ENCODE measurements at regions not wholly inside any gene's neighbourhood (a gene's known extent, or its start where the extent isn't known, plus 50 kb on each side); places are given as distances from the start of the nearest gene placed in this dataset.

DNA sequence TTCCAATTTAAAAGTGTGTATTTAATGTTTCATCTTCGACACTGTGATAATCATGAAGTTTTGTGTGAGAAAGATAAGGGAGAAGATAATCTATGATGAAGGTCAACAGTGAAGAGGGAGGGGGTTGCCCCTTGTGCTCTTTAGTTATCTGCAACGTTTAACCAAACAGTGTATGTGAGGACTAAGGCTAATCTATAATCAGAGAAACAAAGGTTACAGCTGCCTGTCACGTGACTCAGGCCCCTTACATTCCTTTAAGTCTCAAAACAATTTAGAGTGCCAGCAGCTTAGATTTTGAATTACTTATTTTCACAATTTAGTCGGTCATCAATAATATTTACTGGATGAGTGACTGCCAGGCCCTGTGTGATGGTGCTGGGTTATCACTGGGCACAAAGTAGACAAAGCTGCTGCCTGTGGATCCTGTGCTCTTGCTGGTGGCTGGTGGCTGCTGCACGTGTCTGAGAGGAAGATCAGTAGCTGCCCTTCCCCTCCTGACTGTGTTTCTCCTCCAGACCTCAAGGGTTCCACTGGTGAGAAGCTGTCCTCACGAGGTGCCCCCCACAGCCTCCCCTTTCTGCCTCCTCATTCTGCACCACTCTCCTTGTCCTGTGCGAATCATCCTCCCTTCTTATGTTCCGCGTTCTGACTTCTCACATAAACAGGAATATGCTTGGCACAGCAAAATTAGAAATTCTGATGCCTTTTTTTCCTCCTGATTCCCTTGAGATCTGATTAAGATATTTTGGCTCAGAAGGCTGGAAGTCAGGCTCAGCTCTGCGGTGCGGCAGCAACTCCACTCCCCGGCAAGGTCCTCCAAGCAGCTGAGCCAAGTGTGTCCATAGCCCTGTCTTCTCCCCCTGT is 331.1 kb upstream of the B3GAT1 start:
- no peak for DNase-seq (ENCODE audit: low spot score)

DNA sequence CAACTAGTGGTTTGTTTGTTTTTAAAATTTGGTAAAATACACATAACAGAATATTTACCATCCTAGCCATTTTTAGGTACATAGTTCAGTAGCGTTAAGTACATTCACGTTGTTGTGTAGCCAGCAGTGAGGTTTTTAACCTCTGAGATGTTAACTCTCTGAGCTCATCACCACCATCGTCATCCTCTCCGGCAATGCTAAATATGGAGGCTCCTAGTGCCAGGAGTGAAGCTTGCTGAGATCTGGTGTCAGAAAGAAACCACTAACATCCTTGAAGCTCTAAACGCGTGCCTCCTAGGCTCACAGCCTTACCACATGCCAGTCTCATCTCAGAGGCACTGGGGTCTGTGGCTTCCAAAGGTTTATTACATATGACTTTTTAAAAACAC is 330.2 kb upstream of the B3GAT1 start:
- no peak for DNase-seq (ENCODE audit: low spot score)

DNA sequence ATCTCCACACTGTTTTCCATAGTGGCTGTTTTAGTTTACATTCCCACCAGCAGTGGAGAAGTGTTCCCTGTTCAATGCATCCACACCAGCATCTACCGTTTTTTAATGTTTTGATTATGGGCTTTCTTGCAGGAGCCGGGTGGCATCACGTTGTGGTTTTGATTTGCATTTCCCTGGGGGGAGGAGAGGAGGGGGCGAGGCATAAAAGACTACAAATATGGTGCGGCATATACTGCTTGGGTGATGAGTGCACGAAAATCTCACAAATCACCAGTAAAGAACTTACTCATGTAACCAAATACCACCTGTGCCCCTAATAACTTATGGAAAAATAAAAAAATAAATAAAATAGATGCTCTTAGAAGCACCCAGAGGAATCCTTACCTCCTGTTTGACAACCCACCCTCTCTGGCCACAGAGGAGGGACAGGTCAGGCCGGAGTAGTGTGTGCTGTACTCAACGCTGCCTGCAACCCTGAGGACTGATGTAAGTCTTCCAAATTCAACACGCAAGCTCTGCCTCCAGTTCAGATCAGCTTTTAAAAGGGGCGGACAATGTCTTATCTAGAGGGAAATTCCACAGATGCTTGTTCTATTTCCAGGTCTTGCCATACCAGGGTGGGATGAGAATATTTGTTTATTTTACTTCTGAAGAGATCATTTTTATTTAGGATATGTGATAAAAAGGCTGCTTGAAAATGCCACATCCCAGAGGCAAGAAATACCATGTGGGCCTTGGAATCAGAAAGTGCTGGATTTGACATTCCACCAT is 329.6 kb upstream of the B3GAT1 start:
- DNase-seq (ENCODE audit: low spot score), result no peak

DNA sequence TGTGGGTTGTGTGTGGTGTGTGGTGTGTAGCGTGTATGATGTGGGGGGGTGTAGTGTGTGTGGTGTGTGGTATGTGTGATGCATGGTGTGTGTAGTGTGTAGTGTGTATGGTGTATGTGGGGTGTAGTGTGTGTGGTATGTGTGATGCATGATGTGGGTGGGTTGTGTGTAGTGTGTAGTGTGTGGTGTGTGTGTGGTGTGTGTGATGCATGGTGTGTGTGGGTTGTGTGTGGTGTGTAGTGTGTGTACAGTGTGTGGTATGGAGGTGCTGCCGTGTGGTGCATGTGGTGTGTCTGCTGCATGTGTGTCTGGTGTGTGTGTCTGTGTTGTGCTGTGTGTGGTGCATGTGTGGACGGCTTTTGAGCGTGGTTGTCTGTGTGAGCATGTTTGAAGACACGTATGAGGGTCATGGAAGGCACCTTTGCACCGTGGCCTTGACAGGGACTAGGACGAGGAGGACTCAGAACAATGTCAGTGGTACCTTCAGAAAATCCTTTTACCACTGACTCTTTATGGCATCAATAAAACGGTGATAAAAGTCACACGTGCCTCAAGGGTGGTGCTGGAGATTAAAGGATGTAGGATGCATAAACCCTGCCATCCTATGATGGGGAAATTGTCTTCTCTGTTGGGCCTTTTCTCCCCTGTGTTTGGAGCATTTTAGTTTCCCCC is 328.7 kb upstream of the B3GAT1 start:
- DNase-seq (ENCODE audit: low spot score), result no peak

DNA sequence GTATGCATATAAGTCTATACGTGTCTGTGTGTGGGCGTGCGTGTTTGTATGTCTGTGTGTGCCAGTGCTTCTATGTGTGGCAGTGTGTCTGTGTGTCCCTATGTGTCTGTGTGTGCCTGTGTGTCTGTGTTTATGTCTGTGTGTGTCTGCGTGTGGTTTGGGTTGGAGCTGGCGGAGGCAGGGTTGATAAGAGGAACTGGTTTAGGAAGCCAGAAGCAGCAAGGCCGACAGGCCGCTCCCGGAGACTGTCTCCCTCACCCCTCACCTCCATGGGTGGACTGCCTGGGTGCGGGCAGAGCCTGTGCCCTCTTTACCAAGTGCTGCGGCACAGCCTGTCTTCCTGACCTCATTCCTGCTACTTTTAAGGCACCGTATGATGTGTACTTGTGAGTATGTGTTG is 327.1 kb upstream of the B3GAT1 start:
- no peak for DNase-seq (ENCODE audit: low spot score)

DNA sequence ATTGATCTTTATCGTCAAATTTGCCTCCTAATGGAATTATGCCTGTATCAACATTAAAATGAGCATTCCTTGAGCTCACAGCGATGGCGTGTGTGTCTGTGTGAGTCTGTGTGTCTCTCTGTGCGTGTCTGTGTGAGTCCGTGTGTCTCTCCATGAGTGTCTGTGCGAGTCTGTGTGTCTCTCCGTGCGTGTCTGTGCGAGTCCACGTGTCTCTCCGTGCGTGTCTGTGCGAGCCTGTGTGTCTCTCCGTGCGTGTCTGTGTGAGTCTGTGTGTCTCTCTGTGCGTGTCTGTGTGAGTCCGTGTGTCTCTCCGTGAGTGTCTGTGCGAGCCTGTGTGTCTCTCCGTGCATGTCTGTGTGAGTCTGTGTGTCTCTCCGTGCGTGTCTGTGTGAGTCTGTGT is 326.5 kb upstream of the B3GAT1 start:
- DNase-seq (ENCODE audit: low spot score), result no peak

DNA sequence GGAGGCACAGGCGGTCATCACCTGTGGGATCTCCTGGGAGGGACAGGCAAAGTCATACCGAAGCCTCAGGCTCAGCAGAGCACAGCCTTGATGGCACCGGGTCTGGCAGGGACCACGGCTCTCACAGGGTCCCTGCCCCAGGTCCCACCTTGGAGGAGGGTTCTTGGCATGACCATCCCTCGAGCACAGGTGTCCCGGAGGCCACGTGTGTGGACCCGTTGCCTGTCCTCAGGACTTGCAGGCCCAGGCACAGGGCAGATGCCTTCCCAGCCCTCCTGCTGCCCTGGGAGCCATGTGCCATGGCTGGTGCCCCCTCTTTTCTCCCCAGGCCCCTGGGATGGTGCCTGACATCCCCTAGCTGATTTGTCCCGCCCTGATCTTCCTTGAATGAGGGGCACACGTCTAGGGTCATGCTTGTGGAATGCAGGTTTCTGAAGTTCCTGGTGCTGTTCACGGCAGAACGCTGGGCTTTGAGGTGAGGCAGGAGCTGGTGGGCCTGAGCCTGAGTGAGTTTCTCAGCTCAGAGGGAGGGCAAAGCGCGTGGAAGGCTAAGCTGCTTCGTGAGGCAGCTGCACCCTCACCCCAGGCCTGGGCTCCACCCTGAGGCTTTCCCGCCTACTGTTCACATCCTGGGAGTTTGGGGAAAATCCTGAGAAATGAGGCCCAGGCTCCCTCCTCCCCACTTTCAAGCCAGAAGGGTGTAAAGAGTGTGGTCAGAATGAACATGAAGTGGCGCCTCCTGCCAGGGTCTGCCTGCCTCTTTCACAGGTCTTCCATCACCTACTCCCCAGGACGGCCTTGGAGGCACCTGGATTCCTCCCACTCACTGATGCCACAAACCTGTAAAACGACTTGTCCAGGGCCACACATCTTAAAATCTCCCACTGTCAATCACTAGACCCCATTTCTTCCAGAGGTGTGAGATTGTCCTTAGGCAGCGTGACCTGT is 325.8 kb upstream of the B3GAT1 start:
- no peak for DNase-seq (ENCODE audit: low spot score)

DNA sequence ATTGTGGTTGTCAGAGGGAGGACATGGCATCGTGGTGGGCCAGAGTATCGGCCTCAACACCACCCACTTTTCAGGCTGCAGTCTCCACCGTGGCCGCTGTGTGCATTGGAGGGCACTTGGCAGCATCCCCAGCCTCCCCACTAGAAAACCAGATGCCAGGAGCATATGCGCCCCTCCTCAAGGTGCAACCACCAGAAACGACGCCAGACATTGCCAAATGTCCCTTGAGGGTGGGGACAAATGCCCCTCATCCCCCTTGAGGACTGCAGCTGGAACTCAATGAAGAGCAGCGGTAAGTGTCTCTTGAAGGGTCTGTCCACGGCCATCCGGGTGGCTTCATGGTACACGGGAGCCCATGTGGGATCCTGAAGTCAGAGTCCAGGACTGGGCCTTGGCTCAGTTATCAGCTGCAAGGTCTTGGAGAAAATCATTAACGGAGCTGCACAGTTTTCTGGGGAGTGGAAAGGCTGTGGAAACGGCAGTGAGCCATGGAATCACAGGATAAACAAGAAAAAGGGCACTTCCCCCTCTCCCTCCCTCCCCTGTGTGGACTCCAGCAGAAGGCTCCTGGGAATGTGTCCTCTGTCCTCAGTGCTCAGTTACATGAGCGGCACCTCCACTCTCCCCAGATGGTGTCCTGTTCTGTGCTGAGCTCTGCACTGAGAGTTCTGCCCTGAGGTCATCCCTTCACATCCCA is 324.4 kb upstream of the B3GAT1 start:
- DNase-seq (ENCODE audit: low spot score), result no peak

DNA sequence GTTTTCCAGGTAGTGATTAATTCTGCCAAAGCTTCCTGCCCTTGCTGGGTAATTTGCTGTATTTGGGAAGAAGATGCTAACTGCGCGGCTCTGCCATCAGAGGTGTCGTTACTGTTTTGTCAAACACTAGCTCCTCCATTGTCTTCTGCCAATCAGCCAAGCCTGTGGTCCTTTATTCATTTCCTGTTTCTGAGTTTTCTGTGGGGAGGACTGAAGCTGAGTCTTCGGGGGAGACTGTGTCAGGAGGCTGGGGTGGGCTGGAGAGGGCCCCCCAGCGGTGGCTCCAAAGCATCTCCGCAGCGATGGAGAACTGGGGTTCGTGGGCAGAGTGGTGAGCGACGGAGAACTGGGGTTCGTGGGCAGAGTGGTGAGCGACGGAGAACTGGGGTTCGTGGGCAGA is 322.9 kb upstream of the B3GAT1 start:
- no peak for DNase-seq (ENCODE audit: low spot score)

DNA sequence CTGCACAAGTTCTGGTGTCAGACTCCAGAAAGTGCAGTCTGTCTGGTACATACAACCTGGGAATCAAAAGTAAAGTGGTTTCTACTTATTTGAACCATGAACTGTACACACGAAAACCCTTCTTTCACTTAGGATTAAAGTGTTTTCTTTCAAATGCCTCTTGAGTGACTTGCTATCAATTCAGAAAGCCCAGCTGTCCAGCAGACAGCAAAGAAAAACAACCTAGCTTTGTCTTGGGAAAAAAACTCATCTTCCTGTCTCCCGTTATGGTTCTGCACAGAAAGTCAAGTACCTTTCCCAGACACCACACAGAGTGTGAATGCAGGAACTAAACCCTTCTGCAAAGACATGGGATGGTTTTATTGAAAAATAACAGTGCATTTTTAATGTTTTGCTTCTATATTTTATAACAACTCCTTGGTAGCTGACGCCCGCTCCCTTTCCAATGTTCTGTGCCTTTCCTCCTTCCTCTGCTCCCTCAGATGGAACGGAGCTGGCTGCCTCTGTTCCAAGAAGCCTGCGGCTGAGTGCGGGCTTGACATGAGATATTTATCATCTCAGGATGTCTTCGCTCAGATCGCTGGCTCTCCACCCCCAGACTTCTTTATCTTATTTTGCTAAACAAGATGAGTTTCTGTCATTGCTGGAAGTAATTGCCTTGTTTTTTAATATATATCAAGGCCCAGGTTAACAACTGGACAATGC is 322.3 kb upstream of the B3GAT1 start:
- DNase-seq (ENCODE audit: low spot score), result no peak

DNA sequence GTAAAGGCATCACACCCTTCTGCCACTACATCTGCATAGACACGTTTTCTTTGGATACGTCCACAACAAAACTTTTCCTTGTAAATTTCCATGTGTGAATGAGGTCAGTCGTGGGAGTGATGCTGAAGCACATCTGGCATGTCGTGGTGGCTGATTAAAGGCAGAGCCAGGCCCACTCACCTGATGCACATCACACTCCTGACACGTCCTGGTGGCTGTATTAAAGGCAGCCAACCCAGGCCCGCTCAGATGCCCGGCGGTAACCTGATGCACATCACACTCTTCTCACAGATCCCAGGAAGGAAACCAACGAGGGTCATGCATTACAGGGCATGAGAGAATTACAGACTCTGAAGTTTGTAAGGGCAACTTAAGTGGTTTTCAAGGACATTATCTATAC is 321.6 kb upstream of the B3GAT1 start:
- no peak for DNase-seq (ENCODE audit: low spot score)

DNA sequence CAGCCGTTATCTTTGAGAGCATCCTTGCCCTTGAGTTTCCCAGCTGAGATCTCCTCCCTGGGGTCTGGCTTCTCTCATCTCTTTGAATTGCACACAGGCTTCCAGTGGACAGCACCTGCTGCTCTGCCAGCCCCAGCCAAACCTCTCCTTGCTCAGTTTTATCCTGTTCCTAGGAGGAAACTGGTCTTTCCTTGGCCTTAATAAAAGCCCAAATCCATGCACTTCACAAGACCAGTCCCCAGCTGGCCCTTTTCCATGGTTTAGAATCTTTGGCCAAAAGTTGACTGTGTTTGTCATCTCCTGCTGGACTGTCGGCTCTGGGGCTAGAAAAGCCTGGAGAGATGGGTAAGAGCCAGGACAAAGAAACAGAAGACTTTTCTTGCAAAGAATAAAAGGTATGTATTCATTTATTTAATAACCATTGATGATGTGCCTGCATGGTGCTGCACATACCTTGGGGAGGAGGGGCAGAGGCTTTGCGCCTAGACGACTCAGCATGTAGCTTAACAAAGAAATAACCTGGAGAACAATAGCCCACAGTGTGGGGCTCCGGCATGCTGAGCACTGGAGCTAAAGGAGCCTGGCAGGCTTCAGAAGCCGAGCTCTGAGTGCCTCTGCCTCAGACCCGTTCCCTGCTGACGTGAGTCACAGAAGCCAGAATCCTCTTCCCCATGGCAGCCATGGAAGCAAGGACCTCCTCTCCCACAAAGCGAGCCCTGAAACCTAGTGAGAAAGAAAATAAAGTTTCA is 319.3 kb upstream of the B3GAT1 start:
- no peak for DNase-seq (ENCODE audit: low spot score)

DNA sequence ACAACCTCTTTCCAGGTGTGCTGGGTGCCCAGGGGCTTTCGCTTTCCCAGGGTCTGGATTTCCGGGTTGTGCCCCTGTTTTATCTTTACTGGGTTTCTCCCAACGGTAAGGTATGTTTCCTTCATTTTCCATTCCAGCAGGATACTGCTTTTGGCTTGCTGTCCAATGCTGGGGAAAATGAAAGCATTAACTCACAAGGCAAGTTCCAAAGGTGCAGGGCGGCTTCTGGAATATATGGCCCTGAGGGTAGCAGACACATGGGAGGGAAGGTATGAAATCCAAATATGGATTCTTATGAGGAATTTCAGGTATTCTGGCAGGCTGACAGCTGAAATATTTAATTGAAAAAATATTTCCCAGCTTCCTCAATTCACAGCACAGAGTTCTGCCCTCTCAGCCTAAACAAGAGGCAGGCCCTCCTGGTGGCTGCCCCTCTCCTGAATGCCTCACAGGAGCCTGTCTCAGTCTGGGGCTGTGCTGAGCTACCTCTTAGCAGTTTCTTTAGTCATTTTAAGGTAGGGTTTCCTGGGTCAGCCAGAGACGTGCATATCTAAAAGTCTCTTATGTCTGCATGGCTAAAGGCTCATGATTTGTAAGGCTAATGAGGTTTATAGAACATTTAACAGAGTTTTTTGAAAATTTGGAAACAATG is 318.6 kb upstream of the B3GAT1 start:
- no peak for DNase-seq (ENCODE audit: low spot score)

DNA sequence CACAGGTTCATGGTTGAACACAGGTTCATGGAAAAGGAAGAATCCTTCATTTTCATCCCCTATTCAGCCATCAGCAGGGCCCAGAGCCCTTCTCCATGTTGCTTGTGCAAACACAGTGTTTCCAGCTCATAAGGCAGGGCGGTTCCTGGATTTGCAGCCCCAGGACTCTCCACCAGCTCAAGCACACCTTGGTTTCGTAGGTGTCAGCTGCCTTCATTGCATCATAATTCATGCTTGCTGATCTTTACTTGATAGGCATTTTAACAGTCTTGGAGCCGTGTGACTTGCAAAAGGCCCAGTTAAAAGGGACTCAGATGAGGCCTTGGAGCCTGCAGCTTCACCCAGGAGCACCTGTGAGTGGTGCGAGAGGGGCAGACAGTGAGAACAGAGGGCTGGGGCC is 318.1 kb upstream of the B3GAT1 start:
- no peak for DNase-seq (ENCODE audit: low spot score)

DNA sequence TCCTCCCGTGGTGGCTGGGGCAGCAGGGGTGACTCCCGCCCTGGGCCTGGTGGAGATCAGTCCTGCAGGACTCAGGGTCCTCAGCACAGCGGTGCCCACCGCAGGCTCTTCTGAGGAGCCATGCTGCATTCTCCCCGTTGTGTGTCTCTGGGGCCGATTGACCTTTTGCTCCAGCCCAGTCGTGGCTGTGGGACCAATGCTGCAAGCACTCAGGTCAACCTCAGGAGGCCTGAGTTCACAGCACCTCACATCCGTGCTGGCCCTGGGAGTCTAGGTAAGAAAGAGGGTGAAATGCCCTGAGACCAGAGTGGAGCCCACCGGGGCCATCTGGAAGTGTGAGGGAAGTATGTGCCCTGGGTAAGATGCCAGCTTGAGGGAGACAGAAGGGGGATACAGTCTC is 316.1 kb upstream of the B3GAT1 start:
- no peak for DNase-seq (ENCODE audit: low spot score)

DNA sequence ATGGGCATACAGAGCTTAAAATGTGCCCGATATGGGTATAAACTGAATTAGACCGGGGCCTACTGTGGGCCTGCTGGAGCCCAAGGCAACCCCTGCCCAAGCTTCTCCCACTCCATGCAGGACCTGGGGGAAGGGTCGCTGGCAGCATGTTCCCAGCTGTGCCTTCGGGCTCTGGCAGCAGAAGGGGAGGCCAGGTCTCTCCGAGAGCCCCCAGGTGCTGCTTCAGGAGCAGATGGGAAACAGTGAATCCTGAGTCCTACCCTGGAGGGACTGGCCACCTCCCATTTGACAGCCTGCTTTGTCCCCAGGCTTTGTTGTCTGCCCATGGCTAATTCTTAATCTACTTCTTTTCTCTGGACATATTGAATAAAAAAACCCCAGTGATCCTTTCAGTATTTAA is 315.6 kb upstream of the B3GAT1 start:
- no peak for DNase-seq (ENCODE audit: low spot score)

DNA sequence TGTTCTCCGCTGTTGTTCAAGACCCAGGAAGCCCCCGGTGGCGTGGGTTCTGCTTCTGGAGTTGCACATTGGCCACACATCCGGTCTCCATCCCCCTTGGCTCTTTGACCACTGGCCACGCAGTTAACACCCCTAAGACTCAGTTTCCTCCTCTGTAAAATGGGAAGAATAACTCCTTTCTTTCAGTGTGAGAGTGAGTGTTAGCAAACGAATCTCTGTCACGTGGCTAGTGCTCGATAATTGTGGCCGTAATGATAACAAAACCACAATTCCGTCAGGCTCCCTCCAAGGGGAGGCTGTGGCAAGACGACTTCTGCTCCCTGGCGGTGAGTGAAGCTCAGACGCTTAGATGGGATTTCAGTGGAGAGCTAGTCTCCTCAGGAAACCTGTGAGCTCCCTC is 315.2 kb upstream of the B3GAT1 start:
- no peak for DNase-seq (ENCODE audit: low spot score)

DNA sequence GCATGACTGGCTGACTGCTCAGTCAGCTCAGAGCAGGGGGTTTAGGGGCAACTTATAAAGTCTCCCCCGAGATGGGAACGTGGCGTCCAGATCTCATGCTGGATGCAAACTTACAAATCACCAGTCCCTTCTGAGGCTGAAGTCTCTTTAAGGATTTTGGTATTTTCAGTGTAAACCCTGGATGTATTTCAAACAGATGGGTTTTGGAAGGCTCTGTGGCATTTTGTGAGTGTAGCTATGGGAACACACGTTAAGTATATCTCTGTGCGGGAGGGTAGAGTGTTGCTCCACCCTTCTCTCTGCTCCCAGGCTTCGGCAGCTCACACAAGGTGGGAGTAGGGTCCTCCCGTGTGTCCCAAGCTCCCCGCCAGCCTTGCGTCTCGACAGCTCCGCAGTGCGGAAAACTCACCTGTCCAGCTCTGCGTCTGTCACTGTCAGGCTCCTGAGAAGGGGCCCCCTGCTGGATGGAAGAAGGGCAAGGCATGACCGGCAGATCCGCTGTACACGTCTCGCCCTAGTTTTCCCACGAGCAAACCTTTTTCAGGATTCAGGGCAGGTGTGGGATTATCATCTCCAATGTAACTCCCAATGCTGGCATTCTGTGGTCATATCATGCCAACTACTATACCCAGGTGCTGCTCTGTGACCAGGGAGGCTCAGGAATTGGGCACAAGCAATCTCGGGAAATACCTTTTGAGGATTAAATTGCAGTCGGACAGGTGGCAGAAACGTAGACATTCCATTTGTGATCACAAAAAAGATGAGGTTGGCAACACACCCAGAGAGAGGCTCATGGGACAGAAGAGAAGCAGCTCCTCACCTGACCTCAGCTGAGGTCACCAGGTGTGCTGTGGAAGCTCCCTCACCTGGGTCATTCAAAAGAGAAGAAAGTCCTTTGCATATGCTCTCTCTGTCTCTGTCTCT is 313.9 kb upstream of the B3GAT1 start:
- DNase-seq (ENCODE audit: low spot score), result no peak
